GM12874 (cell line): ENCODE measurements at regions not wholly inside any gene's neighbourhood (a gene's known extent, or its start where the extent isn't known, plus 50 kb on each side); places are given as distances from the start of the nearest gene placed in this dataset.

Source experiments
- CTCF ChIP-seq: IDR thresholded peaks from 2 replicates; pipeline ENCODE4 v1.5.1; 2011; ENCODE audit warnings: low read depth, mild to moderate bottlenecking, control low read depth, low read length, moderate library complexity; ENCODE audit not compliant: insufficient read depth

DNA sequence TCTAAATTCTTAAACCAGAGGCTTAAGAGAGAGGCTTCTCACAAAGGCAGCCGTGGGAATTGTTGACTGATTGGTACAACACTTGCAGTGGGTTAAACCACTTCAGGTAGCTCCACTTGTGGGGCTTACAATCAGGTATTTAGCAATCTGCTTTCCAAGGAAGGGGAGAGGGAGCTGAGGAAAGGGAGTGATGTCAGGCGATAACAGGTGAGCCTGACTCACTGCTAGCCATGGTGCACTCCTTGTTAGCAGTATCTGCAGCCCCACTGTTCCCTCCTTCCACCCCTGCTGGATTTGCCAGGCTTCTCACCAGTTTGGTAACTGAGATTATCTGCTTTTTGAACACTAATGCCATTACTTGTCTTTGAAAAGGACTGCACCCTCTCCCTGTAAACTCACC is 1056.7 kb upstream of the FANCL start:
- TF ChIP-seq CTCF = no peak

DNA sequence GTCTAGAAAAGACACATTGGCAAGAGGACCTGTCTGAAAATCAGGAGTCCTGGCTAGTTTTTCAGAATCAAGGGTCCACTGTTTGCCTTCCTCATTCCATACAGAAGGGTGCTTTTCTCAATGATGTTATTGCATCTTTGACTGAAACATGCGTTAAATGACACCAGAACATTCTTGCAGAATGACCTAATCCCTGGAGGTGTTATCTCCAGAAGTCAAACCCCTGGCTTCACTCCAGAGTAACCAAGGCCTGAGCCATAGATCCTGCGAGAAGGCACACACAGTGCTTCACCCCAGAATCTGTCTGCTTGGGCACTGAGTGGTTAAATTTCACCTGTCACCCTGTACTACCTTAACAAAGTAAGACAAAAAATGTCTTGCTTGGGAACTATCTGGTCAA is 1055.2 kb upstream of the FANCL start:
- no peak for TF ChIP-seq CTCF

- no peak for TF ChIP-seq CTCF
These were observed 1054.5 kb upstream of the FANCL start for GRCh38 chr2:59295524-59296162.

- no peak for TF ChIP-seq CTCF
These were observed 1047.6 kb upstream of the FANCL start for GRCh38 chr2:59288771-59289170.

- no peak for TF ChIP-seq CTCF
These were observed 1041.4 kb upstream of the FANCL start for GRCh38 chr2:59282374-59283057.

- no peak for TF ChIP-seq CTCF
These were observed 1036.5 kb upstream of the FANCL start for GRCh38 chr2:59277671-59278070.

DNA sequence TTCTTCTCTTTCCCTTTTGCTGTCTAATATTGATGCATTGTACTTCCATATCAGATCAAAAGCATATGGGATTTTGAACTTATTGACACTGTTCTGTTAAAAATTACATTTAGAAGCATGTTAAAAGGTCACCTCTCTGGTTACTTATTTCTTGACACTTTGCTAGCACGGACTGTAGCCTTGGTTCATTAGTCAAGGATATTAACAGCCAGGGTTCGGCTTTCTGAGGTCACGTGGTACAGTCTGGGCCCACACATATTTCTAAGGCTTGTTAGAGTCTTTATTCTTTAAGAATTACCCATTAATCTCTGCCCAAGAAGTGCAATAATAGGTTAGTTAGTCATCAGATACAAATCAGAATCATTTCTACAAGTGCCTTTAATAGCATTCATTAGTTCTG is 1035.8 kb upstream of the FANCL start:
- TF ChIP-seq CTCF = no peak
